H9 (cell line): ENCODE measurements at regions not wholly inside any gene's neighbourhood (a gene's known extent, or its start where the extent isn't known, plus 50 kb on each side); places are given as distances from the start of the nearest gene placed in this dataset.

Experiments
- DNase-seq: peaks from one replicate; pipeline ENCODE4 v3.0.0-alpha.2; 2017
- H2AFZ ChIP-seq: one replicate; pipeline ENCODE4 v1.6.1; 2013; ENCODE audit warnings: mild to moderate bottlenecking, low read length, control low read depth, moderate library complexity
- H2AK5ac ChIP-seq: 2 replicates; pipeline ENCODE4 v1.6.1; 2013; ENCODE audit warnings: low read length, control low read depth, mixed read lengths; ENCODE audit not compliant: insufficient read length
- H2BK120ac ChIP-seq: one replicate; pipeline ENCODE4 v1.6.1; 2013; ENCODE audit warnings: low read depth, mild to moderate bottlenecking, low read length, control low read depth, inconsistent platforms; ENCODE audit not compliant: poor library complexity, severe bottlenecking
- H2BK12ac ChIP-seq: 2 replicates; pipeline ENCODE4 v1.6.1; 2013; ENCODE audit warnings: low read length, control low read depth, mixed read lengths, low read depth; ENCODE audit not compliant: insufficient read length
- H2BK15ac ChIP-seq: 2 replicates; pipeline ENCODE4 v1.6.1; 2013; ENCODE audit warnings: low read depth, low read length, control low read depth
- H2BK20ac ChIP-seq: one replicate; pipeline ENCODE4 v1.6.1; 2013; ENCODE audit warnings: low read depth, mild to moderate bottlenecking, low read length, control low read depth, inconsistent platforms; ENCODE audit not compliant: poor library complexity, severe bottlenecking
- H2BK5ac ChIP-seq: 2 replicates; pipeline ENCODE4 v1.6.1; 2013; ENCODE audit warnings: low read length, control low read depth, mixed read lengths; ENCODE audit not compliant: insufficient read length
- H3K14ac ChIP-seq: 2 replicates; pipeline ENCODE4 v1.6.1; 2013; ENCODE audit warnings: low read length, control low read depth; ENCODE audit not compliant: insufficient read depth
- H3K18ac ChIP-seq: 2 replicates; pipeline ENCODE4 v1.6.1; 2013; ENCODE audit warnings: low read depth, mild to moderate bottlenecking, mixed read lengths, low read length, control low read depth; ENCODE audit not compliant: insufficient read length
- H3K23ac ChIP-seq: 2 replicates; pipeline ENCODE4 v1.6.1; 2013; ENCODE audit warnings: low read length, control low read depth, mixed read lengths, low read depth; ENCODE audit not compliant: insufficient read length
- H3K23me2 ChIP-seq: 2 replicates; pipeline ENCODE4 v1.6.1; 2013; ENCODE audit warnings: low read depth, mild to moderate bottlenecking, mixed read lengths, low read length, control low read depth; ENCODE audit not compliant: insufficient read length, poor library complexity, severe bottlenecking
- H3K27ac ChIP-seq: 2 replicates; pipeline ENCODE4 v1.5.1; 2013; ENCODE audit warnings: low read length, control low read depth, mixed read lengths, low read depth; ENCODE audit not compliant: insufficient read length
- H3K27me3 ChIP-seq: 2 replicates; pipeline ENCODE4 v1.6.1; 2013; ENCODE audit warnings: low read length, control low read depth, inconsistent platforms; ENCODE audit not compliant: insufficient read depth
- H3K4ac ChIP-seq: 2 replicates; pipeline ENCODE4 v1.6.1; 2013; ENCODE audit warnings: low read depth, mild to moderate bottlenecking, control low read depth, inconsistent platforms, low read length, moderate library complexity
- H3K4me1 ChIP-seq: 2 replicates; pipeline ENCODE4 v1.6.1; 2013; ENCODE audit warnings: low read length, control low read depth, inconsistent platforms; ENCODE audit not compliant: insufficient read depth
- H3K4me2 ChIP-seq: 2 replicates; pipeline ENCODE4 v1.6.1; 2013; ENCODE audit warnings: low read length, control low read depth, mixed read lengths; ENCODE audit not compliant: insufficient read length, insufficient read depth
- H3K56ac ChIP-seq: 2 replicates; pipeline ENCODE4 v1.6.1; 2013; ENCODE audit warnings: low read depth, mild to moderate bottlenecking, mixed read lengths, low read length, control low read depth; ENCODE audit not compliant: insufficient read length
- H3K79me1 ChIP-seq: 2 replicates; pipeline ENCODE4 v1.6.1; 2013; ENCODE audit warnings: low read depth, mild to moderate bottlenecking, moderate library complexity, low read length, control low read depth, inconsistent platforms; ENCODE audit not compliant: insufficient read depth, poor library complexity, severe bottlenecking
- H3K79me2 ChIP-seq: 2 replicates; pipeline ENCODE4 v1.6.1; 2013; ENCODE audit warnings: low read length, control low read depth, inconsistent platforms; ENCODE audit not compliant: insufficient read depth
- H3K9ac ChIP-seq: 2 replicates; pipeline ENCODE4 v1.6.1; 2013; ENCODE audit warnings: low read length, control low read depth, mixed read lengths; ENCODE audit not compliant: insufficient read length; ENCODE audit errors: extremely low read depth
- H3K9me3 ChIP-seq: one replicate; pipeline ENCODE4 v1.6.1; 2013; ENCODE audit warnings: low read depth, low read length, inconsistent platforms; ENCODE audit not compliant: control insufficient read depth
- H3T11ph ChIP-seq: one replicate; pipeline ENCODE4 v1.6.1; 2013; ENCODE audit warnings: mild to moderate bottlenecking, low read length, control low read depth, inconsistent platforms
- H4K20me1 ChIP-seq: one replicate; pipeline ENCODE4 v1.6.1; 2013; ENCODE audit not compliant: control insufficient read depth, insufficient read length, insufficient read depth
- H4K5ac ChIP-seq: 2 replicates; pipeline ENCODE4 v1.6.1; 2013; ENCODE audit warnings: low read depth, mild to moderate bottlenecking, mixed read lengths, low read length, control low read depth; ENCODE audit not compliant: insufficient read length
- H4K8ac ChIP-seq: replicated peaks from 2 replicates; pipeline ENCODE4 v1.6.1; 2013; ENCODE audit warnings: low read length, control low read depth, mixed read lengths, low read depth; ENCODE audit not compliant: insufficient read length
- H4K91ac ChIP-seq: 2 replicates; pipeline ENCODE4 v1.6.1; 2013; ENCODE audit warnings: low read depth, mild to moderate bottlenecking, moderate library complexity, mixed read lengths, low read length, control low read depth; ENCODE audit not compliant: insufficient read length
- H3K27ac Mint-ChIP-seq, 3 experiments: 2 replicates in 2 of 3; 3 replicates in 1 of 3; pipeline ENCODE4 v1.8.0; 2020 to 2021; ENCODE audit warnings: mixed read lengths in 3 of 3, mild to moderate bottlenecking in 1 of 3, moderate library complexity in 1 of 3
- H3K27me3 Mint-ChIP-seq: 2 replicates; pipeline ENCODE4 v1.8.0; 2021; ENCODE audit warnings: low read depth, mild to moderate bottlenecking, moderate library complexity, mixed read lengths
- H3K36me3 Mint-ChIP-seq, 3 experiments: 2 replicates in 2 of 3; 3 replicates in 1 of 3; pipeline ENCODE4 v1.8.0; 2020 to 2021; ENCODE audit warnings: low read depth in 3 of 3, mixed read lengths in 3 of 3; ENCODE audit not compliant: insufficient read depth in 1 of 3
- H3K4me1 Mint-ChIP-seq, 2 experiments: 2 replicates each; pipeline ENCODE4 v1.8.0; 2020; ENCODE audit warnings: mixed read lengths in 2 of 2
- H3K4me3 Mint-ChIP-seq, 2 experiments: 2 replicates in 1 of 2; 3 replicates in 1 of 2; pipeline ENCODE4 v1.8.0; 2020 to 2021; ENCODE audit warnings: mild to moderate bottlenecking in 2 of 2, mixed read lengths in 2 of 2, moderate library complexity in 1 of 2
- H3K9me3 Mint-ChIP-seq, 2 experiments: 2 replicates in 1 of 2; 3 replicates in 1 of 2; pipeline ENCODE4 v1.8.0; 2020; ENCODE audit warnings: mild to moderate bottlenecking in 2 of 2, mixed read lengths in 2 of 2, moderate library complexity in 1 of 2
- WGBS: extraction: QIAGEN DNeasy Blood & Tissue Kit; methylation state at CpG from one replicate; pipeline ENCODE4 v1.1.7; 2013; ENCODE audit warnings: missing lambda C conversion rate, low lambda C conversion rate, mixed read lengths; ENCODE audit not compliant: insufficient read length; ENCODE audit errors: extremely low coverage; 5-methylcytosine and 5-hydroxymethylcytosine counted together
- TF ChIP-seq, protein P1 (sequence below): fragments of 200-600 bp; sonication (generic); conservative IDR thresholded peaks from 3 replicates; pipeline ENCODE4 v1.8.0; 2021; ENCODE audit warnings: antibody characterized with exemption, mild to moderate bottlenecking

DNA sequence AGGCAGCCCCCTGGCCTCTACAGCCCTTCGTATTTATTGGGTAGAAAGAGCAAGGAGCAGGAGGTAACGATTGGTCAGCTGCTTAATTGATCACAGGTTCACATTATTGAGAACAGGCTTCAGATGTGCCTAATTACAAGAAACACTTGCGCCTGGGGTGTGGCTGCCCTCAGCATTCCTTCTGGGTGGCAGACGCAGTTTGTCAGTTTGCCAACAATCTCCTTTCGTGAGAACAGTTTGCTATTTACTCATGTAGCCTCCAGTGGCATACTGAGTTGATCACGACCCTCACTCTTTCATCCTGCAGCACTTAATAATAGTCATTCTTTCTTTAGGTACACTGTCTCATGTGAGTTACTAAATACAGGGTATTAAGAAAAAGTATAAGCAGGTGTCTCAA is 985.6 kb downstream of the SLITRK5 start:
- no peak overlapping the region for H3K9ac ChIP-seq
- H3K4me3 Mint-ChIP-seq = no peak overlapping the region
- H3K27me3 Mint-ChIP-seq = no peaks in the 10 kb centered on the region
- H2BK5ac ChIP-seq = no peak overlapping the region
- H4K20me1 ChIP-seq = no peaks in the 10 kb centered on the region
- H3K79me1 ChIP-seq = no peaks in the 10 kb centered on the region
- no peak overlapping the region for H3K23ac ChIP-seq
- H3K79me2 ChIP-seq = no peaks in the 10 kb centered on the region
- H3K27ac Mint-ChIP-seq = no peak overlapping the region
- H2AFZ ChIP-seq = no peak overlapping the region
- H3K27ac ChIP-seq = no peak overlapping the region
- no peak overlapping the region for H3K4me2 ChIP-seq
- no peaks in the 10 kb centered on the region for H3K4me1 Mint-ChIP-seq
- no CpG with 5 or more reads among the region's 6 CpGs for WGBS
- no peaks in the 10 kb centered on the region for H3K23me2 ChIP-seq
- no peak overlapping the region for H4K91ac ChIP-seq
- H2BK15ac ChIP-seq = no peak overlapping the region
- no peaks in the 10 kb centered on the region for H3K4me1 ChIP-seq
- H3K56ac ChIP-seq = no peak overlapping the region
- peaks cover 5 to 8% of the 10 kb centered on the region in 2 experiments; a peak in 4 of 5 replicates for H3K9me3 Mint-ChIP-seq
- no peaks in the 10 kb centered on the region for H3K27me3 ChIP-seq
- H3K36me3 Mint-ChIP-seq = peaks cover 0 to 3% (median 1%) of the 10 kb centered on the region in 3 experiments; a peak in 4 of 7 replicates
- TF ChIP-seq, protein P1, sequence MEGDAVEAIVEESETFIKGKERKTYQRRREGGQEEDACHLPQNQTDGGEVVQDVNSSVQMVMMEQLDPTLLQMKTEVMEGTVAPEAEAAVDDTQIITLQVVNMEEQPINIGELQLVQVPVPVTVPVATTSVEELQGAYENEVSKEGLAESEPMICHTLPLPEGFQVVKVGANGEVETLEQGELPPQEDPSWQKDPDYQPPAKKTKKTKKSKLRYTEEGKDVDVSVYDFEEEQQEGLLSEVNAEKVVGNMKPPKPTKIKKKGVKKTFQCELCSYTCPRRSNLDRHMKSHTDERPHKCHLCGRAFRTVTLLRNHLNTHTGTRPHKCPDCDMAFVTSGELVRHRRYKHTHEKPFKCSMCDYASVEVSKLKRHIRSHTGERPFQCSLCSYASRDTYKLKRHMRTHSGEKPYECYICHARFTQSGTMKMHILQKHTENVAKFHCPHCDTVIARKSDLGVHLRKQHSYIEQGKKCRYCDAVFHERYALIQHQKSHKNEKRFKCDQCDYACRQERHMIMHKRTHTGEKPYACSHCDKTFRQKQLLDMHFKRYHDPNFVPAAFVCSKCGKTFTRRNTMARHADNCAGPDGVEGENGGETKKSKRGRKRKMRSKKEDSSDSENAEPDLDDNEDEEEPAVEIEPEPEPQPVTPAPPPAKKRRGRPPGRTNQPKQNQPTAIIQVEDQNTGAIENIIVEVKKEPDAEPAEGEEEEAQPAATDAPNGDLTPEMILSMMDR = no peak
- H3K4ac ChIP-seq = no peak overlapping the region
- no peak overlapping the region for H4K8ac ChIP-seq
- H2BK20ac ChIP-seq = no peak overlapping the region
- H2BK12ac ChIP-seq = no peak overlapping the region
- no peak overlapping the region for H2AK5ac ChIP-seq
- H3K18ac ChIP-seq = no peak overlapping the region
- no peak for DNase-seq
- no peak overlapping the region for H3K14ac ChIP-seq
- no peak overlapping the region for H3T11ph ChIP-seq
- no peak overlapping the region for H2BK120ac ChIP-seq
- H4K5ac ChIP-seq = no peak overlapping the region
- H3K9me3 ChIP-seq = no peaks in the 10 kb centered on the region
